ENCODE measurements at regions not wholly inside any gene's neighbourhood (a gene's known extent, or its start where the extent isn't known, plus 50 kb on each side); places are given as distances from the start of the nearest gene placed in this dataset.

- Histone ChIP-seq H3K9ac (ENCODE audit: low read depth, low read length) (no peak overlapping the region), H3K27ac (ENCODE audit: low read length) (no peak overlapping the region), H3K9me3 (ENCODE audit: insufficient read depth, low read length, severe bottlenecking) (no peaks in the 10 kb centered on the region), H3K4me3 (ENCODE audit: low read depth in 1 of 2, low read length in 2 of 2) (no peak overlapping the region), H3K79me2 (ENCODE audit: insufficient read depth, low read length) (no peaks in the 10 kb centered on the region), H3K36me3 (ENCODE audit: insufficient read depth, low read length) (no peaks in the 10 kb centered on the region), H3K4me2 (ENCODE audit: insufficient read depth, low read length) (no peak overlapping the region), H3K4me1 (ENCODE audit: insufficient read depth, low read length) (no peaks in the 10 kb centered on the region), H4K20me1 (ENCODE audit: insufficient read depth, low read length) (no peaks in the 10 kb centered on the region), H2AFZ (ENCODE audit: low read depth, low read length) (no peak overlapping the region), H3K27me3 (ENCODE audit: insufficient read depth, low read length, poor library complexity) (no peaks in the 10 kb centered on the region)
- ATAC-seq (ENCODE audit: insufficient read depth, low read depth) (no peak), DNase-seq (no peak)
- TF ChIP-seq EZH2 (IDR thresholded peaks at IDR 0.05; ENCODE audit: borderline replicate concordance, low read depth, low read length, severe bottlenecking) (no peak), CTCF (IDR thresholded peaks at IDR 0.05; ENCODE audit: borderline replicate concordance, extremely low read depth, low read length, poor library complexity, severe bottlenecking) (no peak)
These were observed 209.6 kb upstream of the RTL1 start for GRCh38 chr14:101113108-101113612.

- no peaks in the 10 kb centered on the region for H3K36me3 ChIP-seq (ENCODE audit: insufficient read depth, low read length)
- no peak for ATAC-seq (ENCODE audit: insufficient read depth, low read depth)
- TF ChIP-seq CTCF (IDR thresholded peaks at IDR 0.05; ENCODE audit: borderline replicate concordance, extremely low read depth, low read length, poor library complexity, severe bottlenecking) (no peak), EZH2 (IDR thresholded peaks at IDR 0.05; ENCODE audit: borderline replicate concordance, low read depth, low read length, severe bottlenecking) (no peak)
- no peak overlapping the region for H3K9ac ChIP-seq (ENCODE audit: low read depth, low read length)
- H3K4me1 ChIP-seq (ENCODE audit: insufficient read depth, low read length): peaks cover 3% of the 10 kb centered on the region
- no peak for DNase-seq
- H3K79me2 ChIP-seq (ENCODE audit: insufficient read depth, low read length): no peaks in the 10 kb centered on the region
- H3K4me2 ChIP-seq (ENCODE audit: insufficient read depth, low read length): no peak overlapping the region
- no peaks in the 10 kb centered on the region for H3K9me3 ChIP-seq (ENCODE audit: insufficient read depth, low read length, severe bottlenecking)
- H4K20me1 ChIP-seq (ENCODE audit: insufficient read depth, low read length): no peaks in the 10 kb centered on the region
- no peaks in the 10 kb centered on the region for H3K27me3 ChIP-seq (ENCODE audit: insufficient read depth, low read length, poor library complexity)
- H3K4me3 ChIP-seq (ENCODE audit: low read depth in 1 of 2, low read length in 2 of 2): no peak overlapping the region
- H2AFZ ChIP-seq (ENCODE audit: low read depth, low read length): no peak overlapping the region
- no peak overlapping the region for H3K27ac ChIP-seq (ENCODE audit: low read length)
These were observed 210.6 kb upstream of the RTL1 start for GRCh38 chr14:101113835-101114725.

GRCh38 chr14:101114726-101115515, 211.4 kb upstream of the RTL1 start:
- no peaks in the 10 kb centered on the region for H3K36me3 ChIP-seq (ENCODE audit: insufficient read depth, low read length)
- peaks cover 12% of the 10 kb centered on the region for H3K4me1 ChIP-seq (ENCODE audit: insufficient read depth, low read length)
- peaks cover under 1% of the 10 kb centered on the region; the same call in 1 of the 2 replicates for H3K79me2 ChIP-seq (ENCODE audit: insufficient read depth, low read length)
- no peak overlapping the region for H2AFZ ChIP-seq (ENCODE audit: low read depth, low read length)
- no peak overlapping the region for H3K27ac ChIP-seq (ENCODE audit: low read length)
- no peaks in the 10 kb centered on the region for H3K27me3 ChIP-seq (ENCODE audit: insufficient read depth, low read length, poor library complexity)
- no peak overlapping the region for H3K4me2 ChIP-seq (ENCODE audit: insufficient read depth, low read length)
- no peak for ATAC-seq (ENCODE audit: insufficient read depth, low read depth)
- no peak overlapping the region for H3K9ac ChIP-seq (ENCODE audit: low read depth, low read length)
- no peaks in the 10 kb centered on the region for H4K20me1 ChIP-seq (ENCODE audit: insufficient read depth, low read length)
- TF ChIP-seq CTCF (IDR thresholded peaks at IDR 0.05; ENCODE audit: borderline replicate concordance, extremely low read depth, low read length, poor library complexity, severe bottlenecking) (no peak), EZH2 (IDR thresholded peaks at IDR 0.05; ENCODE audit: borderline replicate concordance, low read depth, low read length, severe bottlenecking) (no peak)
- H3K4me3 ChIP-seq (ENCODE audit: low read depth in 1 of 2, low read length in 2 of 2): no peak overlapping the region
- H3K9me3 ChIP-seq (ENCODE audit: insufficient read depth, low read length, severe bottlenecking): no peaks in the 10 kb centered on the region
- DNase-seq: no peak
